ENCODE measurements at regions not wholly inside any gene's neighbourhood (a gene's known extent, or its start where the extent isn't known, plus 50 kb on each side); places are given as distances from the start of the nearest gene placed in this dataset.

- no peak for TF ChIP-seq RAD21 (IDR thresholded peaks at IDR 0.05; ENCODE audit: low read depth)
- TF ChIP-seq POLR2A (IDR thresholded peaks at IDR 0.05; ENCODE audit: borderline replicate concordance, extremely low read depth, insufficient read depth, insufficient read length) = no peak
- TF ChIP-seq SIN3A (IDR thresholded peaks at IDR 0.05; ENCODE audit: low read depth) = no peak
Observed at GRCh38 chr2:10982931-10983701, 71.4 kb downstream of the KCNF1 start (continued).

GRCh38 chr2:10983711-10984110 is 72.0 kb downstream of the KCNF1 start:
- Histone ChIP-seq H3K27ac (ENCODE audit: low read depth, low read length) (no peak overlapping the region), H3K4me2 (ENCODE audit: low read length) (no peak overlapping the region), H3K79me2 (ENCODE audit: insufficient read depth, low read length) (no peaks in the 10 kb centered on the region), H3K36me3 (ENCODE audit: control insufficient read depth in 1 of 2, insufficient read depth in 2 of 2, low read length in 2 of 2) (no peaks in the 10 kb centered on the region), H2AFZ (ENCODE audit: low read depth, low read length, poor library complexity, severe bottlenecking) (no peak overlapping the region), H3K4me1 (ENCODE audit: control insufficient read depth in 1 of 2, insufficient read depth in 2 of 2, low read length in 2 of 2) (peaks cover 0 to 5% of the 10 kb centered on the region in 2 experiments; a peak in 1 of 4 replicates), H3K27me3 (ENCODE audit: insufficient read depth, low read length) (no peaks in the 10 kb centered on the region), H3K9me3 (ENCODE audit: control insufficient read depth in 1 of 2, insufficient read depth in 1 of 2, low read depth in 1 of 2, low read length in 2 of 2) (no peaks in the 10 kb centered on the region), H3K9me2 (ENCODE audit: insufficient read depth) (no peaks in the 10 kb centered on the region), H3K4me3 (replicated peaks in 1 of 2; ENCODE audit: low read depth in 1 of 2, low read length in 2 of 2) (no peak overlapping the region), H4K20me1 (ENCODE audit: insufficient read depth) (no peaks in the 10 kb centered on the region), H3K9ac (ENCODE audit: low read length) (no peak overlapping the region)
- POLR2A ChIA-PET = no interaction called here
- intact Hi-C loops (cut with micrococcal nuclease) = no loop called here
- no peak for ATAC-seq
- TF ChIP-seq CEBPB (IDR thresholded peaks at IDR 0.05; ENCODE audit: low read depth) (no peak), ATF3 (IDR thresholded peaks at IDR 0.05) (no peak), EZH2 (IDR thresholded peaks at IDR 0.05) (no peak), FOSL1 (IDR thresholded peaks at IDR 0.05; ENCODE audit: low read depth) (no peak), POLR2AphosphoS5 (IDR thresholded peaks at IDR 0.05; ENCODE audit: low read depth, low read length) (no peak), YY1 (IDR thresholded peaks at IDR 0.05; ENCODE audit: extremely low read depth, insufficient replicate concordance, low read depth, low read length) (no peak), CBX3 (IDR thresholded peaks at IDR 0.05; ENCODE audit: low read depth) (no peak), CTCF (IDR thresholded peaks at IDR 0.05 in 2 of 3, conservative IDR thresholded peaks at IDR 0.05 in 1 of 3; ENCODE audit: borderline replicate concordance in 1 of 3, insufficient read depth in 1 of 3, low read depth in 2 of 3, low read length in 2 of 3) (no peak), RAD21 (IDR thresholded peaks at IDR 0.05; ENCODE audit: low read depth) (no peak), SRF (IDR thresholded peaks at IDR 0.05; ENCODE audit: low read depth) (no peak), REST (IDR thresholded peaks at IDR 0.05; ENCODE audit: low read depth) (no peak), ZFX (IDR thresholded peaks at IDR 0.05) (no peak), ELF1 (IDR thresholded peaks at IDR 0.05; ENCODE audit: borderline replicate concordance, low read depth) (no peak), JUND (IDR thresholded peaks at IDR 0.05) (no peak), ZNF274 (IDR thresholded peaks at IDR 0.05; ENCODE audit: low read depth, low read length) (no peak), EGR1 (IDR thresholded peaks at IDR 0.05; ENCODE audit: low read depth) (no peak), SP1 (IDR thresholded peaks at IDR 0.05; ENCODE audit: low read depth) (no peak)
- TF ChIP-seq, protein P1, sequence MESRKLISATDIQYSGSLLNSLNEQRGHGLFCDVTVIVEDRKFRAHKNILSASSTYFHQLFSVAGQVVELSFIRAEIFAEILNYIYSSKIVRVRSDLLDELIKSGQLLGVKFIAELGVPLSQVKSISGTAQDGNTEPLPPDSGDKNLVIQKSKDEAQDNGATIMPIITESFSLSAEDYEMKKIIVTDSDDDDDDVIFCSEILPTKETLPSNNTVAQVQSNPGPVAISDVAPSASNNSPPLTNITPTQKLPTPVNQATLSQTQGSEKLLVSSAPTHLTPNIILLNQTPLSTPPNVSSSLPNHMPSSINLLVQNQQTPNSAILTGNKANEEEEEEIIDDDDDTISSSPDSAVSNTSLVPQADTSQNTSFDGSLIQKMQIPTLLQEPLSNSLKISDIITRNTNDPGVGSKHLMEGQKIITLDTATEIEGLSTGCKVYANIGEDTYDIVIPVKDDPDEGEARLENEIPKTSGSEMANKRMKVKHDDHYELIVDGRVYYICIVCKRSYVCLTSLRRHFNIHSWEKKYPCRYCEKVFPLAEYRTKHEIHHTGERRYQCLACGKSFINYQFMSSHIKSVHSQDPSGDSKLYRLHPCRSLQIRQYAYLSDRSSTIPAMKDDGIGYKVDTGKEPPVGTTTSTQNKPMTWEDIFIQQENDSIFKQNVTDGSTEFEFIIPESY (IDR thresholded peaks at IDR 0.05; ENCODE audit: extremely low read depth, insufficient replicate concordance, low read length) = no peak
- BruUV-seq (replicated peaks) = no TSS peak
- CTCF ChIA-PET = no interaction called here
- no peak for DNase-seq (ENCODE audit: low read depth, low spot score)
- RAD21 ChIA-PET (ENCODE audit: low non-redundant PET in 1 of 2, low total read pairs in 2 of 2, uncharacterized antibody in 2 of 2, unreplicated experiment in 2 of 2) = no interaction called here
